OCI-LY3 (cell line): ENCODE measurements at regions not wholly inside any gene's neighbourhood (a gene's known extent, or its start where the extent isn't known, plus 50 kb on each side); places are given as distances from the start of the nearest gene placed in this dataset.

Experiments
- CTCF ChIP-seq: fragments of 200-600, 300-600 bp; sonication (generic); IDR thresholded peaks from 2 replicates; pipeline ENCODE4 v1.5.1; 2014; ENCODE audit warnings: antibody characterized with exemption, low read length, low read depth
- EZH2phosphoT487 ChIP-seq: fragments of 200-600 bp; shearing (Covaris generic); IDR thresholded peaks from 2 replicates; pipeline ENCODE4 v1.6.1; 2018; ENCODE audit warnings: antibody characterized with exemption, mixed run types, low read depth

DNA sequence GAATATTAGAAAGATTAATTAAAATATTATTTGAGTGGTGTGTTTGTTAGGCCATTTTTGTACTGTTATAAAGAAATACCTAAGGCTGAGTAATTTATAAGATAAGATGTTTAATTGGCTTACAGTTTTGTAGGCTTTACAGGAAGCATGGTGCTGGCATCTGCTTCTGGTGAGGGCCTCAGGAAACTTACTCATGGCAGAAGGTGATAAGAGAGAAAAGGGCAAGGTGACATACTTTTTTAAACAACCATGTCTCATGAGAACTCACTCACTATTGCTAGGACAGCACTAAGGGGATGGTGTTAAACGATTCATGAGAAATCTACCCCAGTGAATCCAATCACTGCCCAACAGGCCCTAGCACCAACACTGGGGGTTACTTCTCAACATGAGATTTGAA lies 56.7 kb upstream of the RGS21 start:
- TF ChIP-seq CTCF (no peak), EZH2phosphoT487 (no peak)
